ENCODE measurements at regions not wholly inside any gene's neighbourhood (a gene's known extent, or its start where the extent isn't known, plus 50 kb on each side); places are given as distances from the start of the nearest gene placed in this dataset.

DNA sequence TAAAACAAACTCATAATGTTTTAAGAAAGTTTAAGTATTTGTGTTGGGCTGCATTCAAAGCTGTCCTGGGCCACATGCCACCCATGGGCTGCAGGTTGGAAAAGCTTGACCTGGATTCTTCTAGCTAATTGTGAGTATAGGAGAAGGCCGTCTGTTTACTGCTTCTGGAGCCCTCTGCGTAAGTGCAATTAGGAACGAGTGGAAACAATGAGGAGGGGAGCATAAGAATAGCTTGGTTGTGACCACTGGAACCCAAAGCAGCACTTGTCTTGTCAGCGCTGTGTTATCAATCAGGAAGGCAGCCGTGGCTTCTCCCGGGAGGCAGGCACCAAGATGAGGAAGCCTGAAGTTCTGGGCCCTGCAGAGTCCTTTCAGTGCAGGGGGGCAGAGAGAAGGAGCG lies 110.4 kb upstream of the MBNL2 start:
- no peak for DNase-seq

DNA sequence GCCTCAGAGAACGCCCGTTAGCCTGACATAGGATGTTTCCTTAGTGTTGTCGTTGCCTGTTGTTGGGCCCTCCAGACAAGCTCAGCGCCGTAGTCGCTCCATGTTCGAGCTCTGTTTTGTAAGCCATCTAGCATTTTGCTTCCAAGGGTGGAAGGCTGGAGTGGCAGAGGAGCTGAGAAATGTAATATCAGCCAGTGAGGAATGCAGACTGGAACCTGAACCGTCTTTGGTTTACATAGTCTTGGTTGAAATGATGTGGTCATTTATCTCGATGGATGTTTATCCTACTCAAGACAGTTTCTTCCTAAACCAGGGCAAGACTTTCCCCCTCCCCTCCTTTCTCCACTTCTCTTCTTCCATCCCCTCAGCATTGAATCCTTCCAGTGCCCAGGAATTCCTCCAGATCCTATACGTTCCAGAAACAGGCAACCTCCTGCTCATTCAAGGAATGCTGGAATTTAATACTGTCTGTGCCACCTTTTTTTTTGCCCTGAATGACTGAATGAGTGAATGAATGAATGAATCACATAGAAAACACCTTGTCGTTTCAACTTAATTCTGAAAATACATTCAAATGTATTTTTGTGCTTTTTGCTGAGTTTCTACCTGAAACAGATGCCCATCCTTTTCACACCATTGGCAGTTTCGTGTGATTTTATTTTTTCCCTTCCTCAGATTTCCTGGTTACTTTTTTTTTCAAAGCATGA lies 109.5 kb upstream of the MBNL2 start:
- no peak for DNase-seq

DNA sequence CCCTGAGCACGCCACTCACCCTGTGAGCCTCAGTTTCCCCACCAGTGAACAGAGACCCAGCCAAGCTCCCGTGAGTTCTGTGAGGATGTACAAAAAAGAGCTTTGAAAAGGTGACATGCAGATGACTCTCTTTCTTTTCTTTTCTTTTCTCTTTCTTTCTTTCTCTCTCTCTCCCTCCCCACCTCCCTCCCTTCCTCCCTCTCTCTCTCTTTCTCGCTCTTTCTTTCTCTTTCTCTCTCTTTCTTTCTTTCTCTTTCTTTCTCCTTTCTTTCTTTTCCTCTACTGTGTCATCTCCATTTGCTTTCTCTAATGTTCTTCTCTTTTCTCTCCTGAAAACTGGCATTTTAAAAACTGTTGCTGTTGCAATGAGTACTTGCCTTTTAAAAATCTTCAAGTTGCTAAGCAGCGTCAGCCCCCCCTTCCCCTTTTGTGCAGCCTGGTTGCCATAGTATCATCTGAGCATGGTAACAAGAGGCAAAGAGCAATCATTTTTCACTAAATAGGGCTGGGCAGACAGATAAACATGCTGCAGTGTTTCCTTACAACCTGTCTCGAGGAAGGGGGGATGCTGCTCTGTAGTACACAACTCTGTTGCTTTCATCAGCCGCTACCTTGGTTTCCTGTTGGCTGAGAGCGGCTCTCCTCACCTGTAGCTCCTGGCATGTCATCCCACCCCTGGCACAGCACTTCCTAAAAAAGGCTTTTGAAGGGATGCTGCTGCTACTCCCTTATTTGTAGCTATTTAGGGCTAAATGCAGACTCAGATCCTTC lies 108.7 kb upstream of the MBNL2 start:
- no peak for DNase-seq

DNA sequence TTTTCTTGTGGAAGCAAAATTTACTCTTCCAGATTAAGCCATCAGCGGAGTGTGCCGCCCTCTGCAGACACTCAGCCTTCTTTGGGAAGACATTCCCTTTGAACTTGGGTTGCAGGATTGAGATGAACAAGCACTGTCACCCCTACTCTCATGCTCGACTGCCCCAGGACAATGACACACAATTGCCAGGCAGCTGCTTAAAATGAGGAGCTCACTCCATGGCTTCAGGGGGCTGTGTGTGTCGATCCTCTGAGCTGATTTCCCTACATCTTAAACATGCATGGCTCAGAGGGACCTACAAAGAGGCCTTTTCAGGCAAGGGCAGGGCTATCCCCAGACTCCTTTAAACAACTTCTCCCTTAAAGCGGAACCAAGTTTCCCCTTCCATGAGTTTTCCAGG lies 107.5 kb upstream of the MBNL2 start:
- no peak for DNase-seq

DNA sequence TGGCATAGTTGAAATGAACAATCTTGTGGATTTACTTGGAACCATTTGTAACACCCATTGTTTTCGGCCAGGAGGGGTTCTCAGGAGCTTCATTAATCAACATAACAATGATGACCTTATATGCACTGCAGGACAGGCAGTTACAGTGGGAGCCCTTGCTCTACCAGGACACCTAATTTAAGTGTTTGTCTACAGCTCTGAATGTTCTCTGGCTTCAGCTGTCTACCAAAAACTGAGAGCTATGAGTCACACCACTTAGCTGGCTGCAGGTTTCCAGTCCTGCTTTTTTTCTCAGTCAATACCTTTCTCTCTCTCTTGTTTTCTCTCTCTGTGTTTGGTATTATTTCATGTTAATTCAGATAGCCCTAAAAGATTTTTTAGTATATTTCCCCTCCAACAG lies 105.4 kb upstream of the MBNL2 start:
- no peak for DNase-seq

GRCh38 chr13:97117388-97117910 lies 104.7 kb upstream of the MBNL2 start:
- no peak for DNase-seq

DNA sequence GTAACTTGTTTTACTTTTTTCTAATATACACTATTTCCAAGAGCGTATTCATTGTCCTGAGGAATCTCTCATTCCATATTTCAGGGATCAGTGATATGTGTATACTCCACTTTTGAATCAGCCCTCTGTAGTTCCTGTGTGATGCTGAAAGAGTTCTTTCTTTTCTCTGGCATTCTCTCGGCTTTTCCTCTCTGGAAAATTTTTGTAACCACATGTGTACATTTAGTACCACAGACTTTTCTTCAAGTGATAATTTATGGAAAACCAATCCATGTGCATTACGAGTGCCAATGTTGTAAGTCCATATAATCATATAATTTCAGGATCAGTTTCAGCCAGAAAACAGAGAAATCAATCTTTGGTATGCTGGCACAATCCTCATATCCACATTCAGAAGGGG lies 102.2 kb upstream of the MBNL2 start:
- no peak for DNase-seq

DNA sequence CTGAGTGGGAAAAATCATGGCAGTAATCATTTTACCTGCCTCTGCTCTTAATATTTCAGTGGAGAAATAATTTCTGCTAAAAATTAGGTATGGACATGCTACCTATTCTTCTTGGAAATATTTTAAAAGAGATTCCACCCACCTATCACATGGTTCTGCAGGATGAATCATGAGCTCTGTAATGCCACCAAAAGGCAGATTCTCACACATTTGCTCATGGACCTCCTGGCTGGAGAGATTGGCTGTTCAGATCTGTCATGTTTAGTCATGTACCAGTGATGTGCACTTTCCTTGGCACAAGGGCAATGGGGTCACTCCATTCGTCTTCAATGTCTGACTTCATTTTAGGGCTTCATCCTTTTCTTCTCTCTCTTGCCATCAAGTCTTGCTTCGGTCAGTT lies 101.8 kb upstream of the MBNL2 start:
- DNase-seq = no peak

DNA sequence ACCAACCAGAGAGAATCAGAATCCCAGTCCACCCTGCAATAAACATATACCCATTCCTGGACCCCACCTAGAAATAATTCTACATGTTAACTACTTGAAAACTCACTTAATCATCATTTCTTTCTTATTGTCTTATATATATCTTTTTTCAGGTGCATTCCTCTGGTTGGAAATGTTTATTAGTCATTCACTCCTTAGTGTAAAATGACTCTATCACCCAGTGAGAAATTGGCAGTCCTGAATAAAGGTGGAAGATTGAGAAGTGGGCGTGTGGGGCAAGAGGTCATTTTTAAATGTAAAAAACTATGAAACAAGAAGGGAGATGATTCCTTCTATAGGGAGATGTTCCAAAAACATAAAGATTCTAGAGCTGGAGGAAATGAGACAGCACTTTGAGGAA lies 101.2 kb upstream of the MBNL2 start:
- DNase-seq = no peak

GRCh38 chr13:97121894-97122293 lies 100.2 kb upstream of the MBNL2 start:
- no peak for DNase-seq

GRCh38 chr13:97122381-97122996 lies 99.6 kb upstream of the MBNL2 start:
- DNase-seq = no peak

GRCh38 chr13:97124206-97124605 lies 97.9 kb upstream of the MBNL2 start:
- no peak for DNase-seq

DNA sequence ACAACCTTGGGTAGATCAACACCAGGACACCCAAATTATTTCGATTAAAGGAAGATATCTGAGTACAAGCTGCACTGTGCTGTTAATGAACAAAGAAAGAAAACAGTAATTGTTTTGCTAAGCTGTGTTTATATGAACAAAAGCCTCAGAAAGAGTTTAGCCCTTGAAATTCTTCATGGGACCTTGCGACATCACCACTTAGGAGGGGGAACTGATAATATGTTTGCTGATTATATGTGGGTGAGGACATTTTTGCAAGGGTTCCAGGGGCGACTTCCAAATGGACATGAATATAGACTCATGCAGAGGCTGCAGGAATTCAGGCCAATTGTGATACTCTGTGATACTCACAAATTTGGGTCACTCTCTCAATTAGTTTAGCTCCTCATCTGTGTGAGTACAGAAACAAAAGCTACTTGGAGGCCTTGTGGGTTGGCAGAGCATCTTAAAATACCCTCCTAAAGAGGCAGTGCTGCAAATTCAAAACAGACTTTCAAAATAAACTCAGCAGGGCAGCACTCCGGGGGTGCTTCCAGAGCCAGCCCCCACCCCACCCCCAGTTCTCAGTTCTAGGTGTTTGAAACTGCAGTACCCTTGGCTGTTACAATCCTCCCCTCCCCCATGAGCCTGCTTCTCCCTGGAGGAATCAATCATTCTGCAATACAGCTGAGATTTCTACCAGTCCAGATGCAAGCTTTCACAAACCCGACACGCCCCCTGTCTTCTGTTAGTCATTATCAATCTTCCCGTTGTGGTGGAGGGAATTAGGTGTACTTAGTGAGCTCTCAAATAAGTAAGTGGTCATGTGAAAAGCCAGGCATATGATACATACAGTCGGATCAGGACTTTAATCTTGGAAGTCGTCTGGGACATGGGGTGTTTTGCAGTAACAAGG lies 97.0 kb upstream of the MBNL2 start:
- DNase-seq = no peak

GRCh38 chr13:97125810-97126738 lies 96.1 kb upstream of the MBNL2 start:
- no peak for DNase-seq

DNA sequence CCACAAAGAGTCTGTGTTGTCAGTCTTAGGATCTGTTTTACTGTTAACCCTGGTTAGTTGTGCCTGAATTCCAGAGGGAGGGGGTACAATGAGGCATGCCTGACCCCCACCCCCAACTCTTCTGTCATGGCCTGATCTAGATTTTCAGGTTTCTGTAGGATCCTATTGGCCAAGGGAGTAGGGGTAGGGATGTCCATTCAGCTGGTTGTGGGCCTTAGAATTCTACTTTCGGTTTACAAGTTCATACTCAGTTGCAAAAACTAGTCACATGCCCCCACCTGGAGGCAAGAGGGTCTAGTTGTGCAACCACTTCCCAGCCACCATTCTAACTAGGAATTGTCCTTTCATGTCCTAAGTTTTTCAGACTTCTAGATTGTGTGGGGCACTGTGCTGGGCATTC lies 94.3 kb upstream of the MBNL2 start:
- no peak for DNase-seq

GRCh38 chr13:97130190-97130589 lies 91.9 kb upstream of the MBNL2 start:
- DNase-seq = no peak

GRCh38 chr13:97131447-97131846 lies 90.7 kb upstream of the MBNL2 start:
- DNase-seq = no peak

GRCh38 chr13:97133554-97133953 lies 88.6 kb upstream of the MBNL2 start:
- DNase-seq = no peak

- DNase-seq = no peak
Observed at GRCh38 chr13:97133955-97134354, 88.2 kb upstream of the MBNL2 start.

GRCh38 chr13:97134364-97135095 lies 87.6 kb upstream of the MBNL2 start:
- DNase-seq = no peak

DNA sequence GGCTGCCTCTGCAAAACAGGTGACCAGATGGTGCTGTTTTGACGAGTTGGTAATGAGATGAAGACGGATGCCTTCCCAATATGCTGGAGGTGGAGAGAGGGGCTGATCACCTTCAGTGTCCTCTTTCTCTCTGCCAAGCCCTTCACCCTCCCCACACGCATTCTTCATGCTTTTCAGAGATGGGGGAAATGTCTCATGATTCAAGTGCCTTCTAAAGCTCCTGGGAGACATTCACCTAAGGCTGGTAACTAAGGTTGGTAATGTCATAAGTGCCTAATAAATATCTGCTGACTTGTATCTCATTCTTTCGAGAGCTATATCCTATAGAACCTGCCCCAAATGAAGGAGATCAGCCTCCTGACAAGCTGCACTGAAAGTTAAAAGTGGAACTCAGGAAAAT lies 86.2 kb upstream of the MBNL2 start:
- no peak for DNase-seq

All from 8988T (cell line).